Gastroesophageal sphincter (tissue), 3 donors: ENCODE measurements at regions not wholly inside any gene's neighbourhood (a gene's known extent, or its start where the extent isn't known, plus 50 kb on each side); places are given as distances from the start of the nearest gene placed in this dataset.

ENCODE experiments used
- EP300 ChIP-seq: sonication (generic); formaldehyde crosslinking; IDR thresholded peaks from one replicate; pipeline ENCODE4 v1.6.1; 2017; ENCODE audit warnings: antibody characterized with exemption, mild to moderate bottlenecking
- POLR2A ChIP-seq, 2 donors: fragments of 450-650 bp; IDR thresholded peaks; one replicate each; pipeline ENCODE4 v1.6.1; 2017; ENCODE audit warnings: antibody characterized with exemption in 2 of 2, mild to moderate bottlenecking in 2 of 2, moderate library complexity in 1 of 2
- TF ChIP-seq, protein P1 (sequence below), 4 experiments: fragments of 200-600 bp in 2 of 4; fragments of 450-650 bp in 2 of 4; sonication (generic) in 1 of 4; IDR thresholded peaks; one replicate each; pipeline ENCODE4 v1.5.1; 2017 to 2019; ENCODE audit warnings: antibody characterized with exemption in 4 of 4, mild to moderate bottlenecking in 2 of 4, moderate library complexity in 2 of 4

DNA sequence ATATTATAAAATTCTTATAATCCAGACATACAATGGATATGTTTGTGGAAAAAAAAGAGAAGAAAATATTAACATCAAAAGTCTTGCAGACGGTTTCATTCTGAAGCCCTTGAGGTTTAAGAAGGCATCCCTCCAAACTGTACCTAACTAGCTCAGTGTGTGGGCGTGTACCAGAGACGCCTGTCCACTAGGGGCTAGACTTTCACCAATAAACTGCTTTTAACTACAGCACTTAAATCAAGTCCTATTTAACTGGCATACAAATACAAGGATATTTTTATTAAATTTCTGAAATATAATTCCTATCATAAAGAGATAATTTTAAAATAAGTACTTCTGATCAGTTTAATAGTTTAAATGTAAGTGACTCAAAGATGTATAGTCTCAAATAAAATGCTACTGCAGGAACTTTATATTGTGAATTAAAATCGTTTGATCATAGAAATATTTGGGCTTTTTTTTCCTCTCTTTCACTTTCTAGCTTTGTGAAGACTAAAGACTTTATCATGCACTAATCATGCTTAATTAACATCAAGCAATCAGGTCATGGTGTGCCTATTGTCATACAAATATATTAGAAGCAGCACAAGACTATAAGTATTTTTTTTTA lies 437.7 kb downstream of the SATB2 start:
- TF ChIP-seq, protein P1, sequence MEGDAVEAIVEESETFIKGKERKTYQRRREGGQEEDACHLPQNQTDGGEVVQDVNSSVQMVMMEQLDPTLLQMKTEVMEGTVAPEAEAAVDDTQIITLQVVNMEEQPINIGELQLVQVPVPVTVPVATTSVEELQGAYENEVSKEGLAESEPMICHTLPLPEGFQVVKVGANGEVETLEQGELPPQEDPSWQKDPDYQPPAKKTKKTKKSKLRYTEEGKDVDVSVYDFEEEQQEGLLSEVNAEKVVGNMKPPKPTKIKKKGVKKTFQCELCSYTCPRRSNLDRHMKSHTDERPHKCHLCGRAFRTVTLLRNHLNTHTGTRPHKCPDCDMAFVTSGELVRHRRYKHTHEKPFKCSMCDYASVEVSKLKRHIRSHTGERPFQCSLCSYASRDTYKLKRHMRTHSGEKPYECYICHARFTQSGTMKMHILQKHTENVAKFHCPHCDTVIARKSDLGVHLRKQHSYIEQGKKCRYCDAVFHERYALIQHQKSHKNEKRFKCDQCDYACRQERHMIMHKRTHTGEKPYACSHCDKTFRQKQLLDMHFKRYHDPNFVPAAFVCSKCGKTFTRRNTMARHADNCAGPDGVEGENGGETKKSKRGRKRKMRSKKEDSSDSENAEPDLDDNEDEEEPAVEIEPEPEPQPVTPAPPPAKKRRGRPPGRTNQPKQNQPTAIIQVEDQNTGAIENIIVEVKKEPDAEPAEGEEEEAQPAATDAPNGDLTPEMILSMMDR (IDR thresholded peaks at IDR 0.05) = no peak
- TF ChIP-seq POLR2A (IDR thresholded peaks at IDR 0.05) (no peak), EP300 (no peak)
